ENCODE measurements at regions not wholly inside any gene's neighbourhood (a gene's known extent, or its start where the extent isn't known, plus 50 kb on each side); places are given as distances from the start of the nearest gene placed in this dataset.

GRCh38 chr3:81299481-81299880 lies 462.0 kb downstream of the GBE1 start:
- TF ChIP-seq REST (IDR thresholded peaks at IDR 0.05; ENCODE audit: insufficient read depth in 1 of 2, low read depth in 2 of 2, low read length in 1 of 2) (no peak), CTCF (IDR thresholded peaks at IDR 0.05) (no peak)
- in situ Hi-C loops (cut with HindIII; ENCODE audit: low pct_unique_long_range_greater_than_20kb, low sequenced_read_pairs): no loop called here
- POLR2A ChIA-PET: no interaction called here
- Histone ChIP-seq H3K4me1 (ENCODE audit: control insufficient read depth, insufficient read depth, low read length) (no peaks in the 10 kb centered on the region), H3K36me3 (ENCODE audit: control insufficient read depth, insufficient read depth, low read length) (no peaks in the 10 kb centered on the region), H3K4me3 (ENCODE audit: low read depth in 2 of 2, low read length in 2 of 2) (no peak overlapping the region), H3K9me3 (ENCODE audit: control insufficient read depth, insufficient read depth, low read depth, low read length) (no peaks in the 10 kb centered on the region), H3K27me3 (ENCODE audit: control insufficient read depth, insufficient read depth, low read length) (no peaks in the 10 kb centered on the region), H3K27ac (ENCODE audit: low read length) (no peak overlapping the region)
- intact Hi-C loops (cut with micrococcal nuclease; ENCODE audit: unreplicated experiment): no loop called here
- no TSS peak for BruUV-seq (replicated peaks)
- no peak for DNase-seq (ENCODE audit: low read depth, low spot score)
- no peak for ATAC-seq
- CTCF ChIA-PET: no interaction called here

GRCh38 chr3:81295906-81296577 lies 465.4 kb downstream of the GBE1 start:
- H3K4me3 ChIP-seq (ENCODE audit: low read depth in 2 of 2, low read length in 2 of 2): no peak overlapping the region
- ChIA-PET CTCF (no interaction called here), POLR2A (no interaction called here)
- no peaks in the 10 kb centered on the region for H3K4me1 ChIP-seq (ENCODE audit: control insufficient read depth, insufficient read depth, low read length)
- H3K9me3 ChIP-seq (ENCODE audit: control insufficient read depth, insufficient read depth, low read depth, low read length): no peaks in the 10 kb centered on the region
- BruUV-seq (replicated peaks): no TSS peak
- H3K27ac ChIP-seq (ENCODE audit: low read length): no peak overlapping the region
- intact Hi-C loops (cut with micrococcal nuclease; ENCODE audit: unreplicated experiment) (no loop called here), in situ Hi-C loops (cut with HindIII; ENCODE audit: low pct_unique_long_range_greater_than_20kb, low sequenced_read_pairs) (no loop called here)
- DNase-seq (ENCODE audit: low read depth, low spot score): no peak
- TF ChIP-seq REST (IDR thresholded peaks at IDR 0.05; ENCODE audit: insufficient read depth in 1 of 2, low read depth in 2 of 2, low read length in 1 of 2) (no peak), SIN3A (IDR thresholded peaks at IDR 0.05; ENCODE audit: borderline replicate concordance, insufficient read depth, low read depth, low read length) (no peak), TCF7L2 (IDR thresholded peaks at IDR 0.05; ENCODE audit: low read depth, low read length) (no peak), CTCF (IDR thresholded peaks at IDR 0.05) (no peak), POLR2AphosphoS5 (IDR thresholded peaks at IDR 0.05; ENCODE audit: low read depth, low read length) (no peak)
- no peaks in the 10 kb centered on the region for H3K27me3 ChIP-seq (ENCODE audit: control insufficient read depth, insufficient read depth, low read length)
- no peaks in the 10 kb centered on the region for H3K36me3 ChIP-seq (ENCODE audit: control insufficient read depth, insufficient read depth, low read length)
- ATAC-seq: no peak

All from Panc1 (cell line).